GM18502 (cell line): ENCODE measurements at regions not wholly inside any gene's neighbourhood (a gene's known extent, or its start where the extent isn't known, plus 50 kb on each side); places are given as distances from the start of the nearest gene placed in this dataset.

ENCODE experiments used
- ATAC-seq: cut with Tn5 transposase; IDR thresholded peaks from one replicate; pipeline ENCODE4 v1.9.1; 2021; ENCODE audit warnings: mild to moderate bottlenecking; ENCODE audit not compliant: unreplicated experiment, poor library complexity

- no peak for ATAC-seq
These were observed 95.7 kb downstream of the VAPA start for GRCh38 chr18:10009321-10010144.

GRCh38 chr18:10010611-10011015 lies 96.8 kb downstream of the VAPA start:
- ATAC-seq = no peak

- no peak for ATAC-seq
These were observed 97.2 kb downstream of the VAPA start for GRCh38 chr18:10011061-10011460.

- no peak for ATAC-seq
These were observed 97.9 kb downstream of the VAPA start for GRCh38 chr18:10011751-10012150.

GRCh38 chr18:10012526-10012925 lies 98.7 kb downstream of the VAPA start:
- ATAC-seq = no peak

GRCh38 chr18:10013621-10014543 lies 100.1 kb downstream of the VAPA start:
- ATAC-seq = no peak

GRCh38 chr18:10015288-10015701 lies 101.5 kb downstream of the VAPA start:
- ATAC-seq = no peak

GRCh38 chr18:10015941-10016819 lies 102.4 kb downstream of the VAPA start:
- ATAC-seq = no peak

- ATAC-seq = no peak
These were observed 103.2 kb downstream of the VAPA start for GRCh38 chr18:10017043-10017442.

- no peak for ATAC-seq
These were observed 104.5 kb downstream of the VAPA start for GRCh38 chr18:10018289-10018688.

GRCh38 chr18:10020171-10020570 lies 106.4 kb downstream of the VAPA start:
- no peak for ATAC-seq

- ATAC-seq = no peak
These were observed 108.5 kb downstream of the VAPA start for GRCh38 chr18:10022365-10022764.

GRCh38 chr18:10023853-10024570 lies 110.2 kb downstream of the VAPA start:
- no peak for ATAC-seq

GRCh38 chr18:10025711-10026670 lies 112.2 kb downstream of the VAPA start:
- no peak for ATAC-seq

- ATAC-seq = no peak
These were observed 113.2 kb downstream of the VAPA start for GRCh38 chr18:10027031-10027430.

- ATAC-seq = no peak
These were observed 113.6 kb downstream of the VAPA start for GRCh38 chr18:10027461-10027860.

- no peak for ATAC-seq
These were observed 115.9 kb downstream of the VAPA start for GRCh38 chr18:10029711-10030110.

- no peak for ATAC-seq
These were observed 117.2 kb downstream of the VAPA start for GRCh38 chr18:10030816-10031541.
